GM12891 (cell line): ENCODE measurements at regions not wholly inside any gene's neighbourhood (a gene's known extent, or its start where the extent isn't known, plus 50 kb on each side); places are given as distances from the start of the nearest gene placed in this dataset.

Experiments used
- PAX5 ChIP-seq: IDR thresholded peaks from 2 replicates; pipeline ENCODE4 v1.6.1; 2011; ENCODE audit warnings: low read length, moderate library complexity, mild to moderate bottlenecking; ENCODE audit not compliant: insufficient read depth, severe bottlenecking
- POLR2A ChIP-seq: IDR thresholded peaks from 2 replicates; pipeline ENCODE4 v1.6.1; 2011; ENCODE audit warnings: low read depth, low read length, control low read depth
- POLR2AphosphoS5 ChIP-seq: IDR thresholded peaks from 2 replicates; pipeline ENCODE4 v1.6.1; 2011; ENCODE audit warnings: low read depth, low read length, control low read depth
- SPI1 ChIP-seq: IDR thresholded peaks from 2 replicates; pipeline ENCODE4 v1.6.1; 2011; ENCODE audit warnings: low read depth, low read length, control low read depth
- TAF1 ChIP-seq: IDR thresholded peaks from 2 replicates; pipeline ENCODE4 v1.6.1; 2011; ENCODE audit warnings: low read depth, low read length, control low read depth

DNA sequence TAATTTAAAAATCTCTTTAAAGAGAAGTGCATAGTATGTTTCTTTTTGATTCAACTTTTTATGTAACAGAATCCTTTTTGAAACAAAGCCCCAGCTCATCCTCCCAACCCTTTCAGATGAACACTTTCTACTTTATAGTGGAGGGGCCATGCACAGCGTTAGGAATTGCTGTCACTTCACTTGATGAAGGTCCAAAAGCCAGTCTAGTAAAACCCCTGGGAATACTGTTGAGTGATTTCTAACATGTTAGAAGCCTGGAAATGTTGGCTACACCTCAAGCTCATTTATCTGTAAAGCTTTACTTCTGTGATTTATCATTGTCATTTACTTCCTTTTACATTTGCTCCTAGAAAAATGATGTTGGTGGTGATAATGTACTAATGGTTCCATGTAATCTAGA, 1608.9 kb upstream of the TENM3 start:
- TF ChIP-seq POLR2A (no peak), TAF1 (no peak), POLR2AphosphoS5 (no peak), SPI1 (no peak), PAX5 (no peak)
